ENCODE measurements at regions not wholly inside any gene's neighbourhood (a gene's known extent, or its start where the extent isn't known, plus 50 kb on each side); places are given as distances from the start of the nearest gene placed in this dataset.

DNA sequence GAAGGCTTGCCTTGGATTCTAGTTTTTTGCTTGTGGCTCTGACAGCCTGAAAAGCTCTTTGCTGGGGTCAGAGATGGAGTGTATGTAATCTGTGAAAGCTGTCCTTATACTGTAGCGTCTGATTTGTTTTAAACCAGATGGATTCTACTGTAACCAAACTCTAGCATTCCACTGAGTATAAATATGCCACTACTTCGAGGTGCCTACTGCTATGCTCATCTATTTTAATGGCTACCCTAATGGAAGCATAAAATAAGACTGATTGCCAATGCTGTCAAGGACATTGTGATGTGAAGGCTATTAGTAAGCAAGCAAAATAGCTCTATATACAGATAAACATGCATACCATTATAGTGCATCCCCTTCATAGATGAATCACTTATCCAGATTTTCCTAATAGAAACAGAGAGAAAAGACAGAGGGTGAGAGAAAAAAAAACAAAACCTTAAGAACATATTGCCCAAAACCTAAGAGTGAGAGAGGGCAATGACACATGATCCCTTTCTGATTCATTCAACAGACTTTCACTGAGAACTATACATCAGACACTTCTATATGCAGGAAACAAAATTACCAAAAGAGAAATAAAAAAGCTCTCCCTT, 1025.8 kb upstream of the LCORL start:
- no peak for TF ChIP-seq CTCF (IDR thresholded peaks at IDR 0.05)
- no peak for TF ChIP-seq POLR2AphosphoS5 (IDR thresholded peaks at IDR 0.05)

Data from sigmoid colon (tissue), 4 donors.